Prostate gland (tissue), 2 donors: ENCODE measurements at regions not wholly inside any gene's neighbourhood (a gene's known extent, or its start where the extent isn't known, plus 50 kb on each side); places are given as distances from the start of the nearest gene placed in this dataset.

Experiments used
- DNase-seq: peaks from one replicate; pipeline ENCODE4 v3.0.0-alpha.2; 2019; ENCODE audit warnings: low spot score
- H3K27ac ChIP-seq, 2 donors: fragments of 200-600 bp; sonication (generic); 2 replicates each; pipeline ENCODE4 v1.5.1; 2017 to 2019
- H3K27me3 ChIP-seq: fragments of 200-600 bp; sonication (generic); replicated peaks from 2 replicates; pipeline ENCODE4 v1.5.1; 2019; ENCODE audit not compliant: insufficient read depth
- H3K36me3 ChIP-seq, 2 donors: fragments of 200-600 bp; sonication (generic); 1 replicate in 1 of 2; 2 replicates in 1 of 2; pipeline versions ENCODE4 v1.5.1 to v1.8.1; 2017 to 2019
- H3K4me1 ChIP-seq: fragments of 200-600 bp; sonication (generic); replicated peaks from 2 replicates; pipeline ENCODE4 v1.5.1; 2019
- H3K4me3 ChIP-seq, 2 donors: fragments of 200-600 bp; sonication (generic); 2 replicates each; pipeline ENCODE4 v1.5.1; 2017 to 2019
- H3K9me3 ChIP-seq: fragments of 200-600 bp; sonication (generic); 2 replicates; pipeline ENCODE4 v1.5.1; 2017
- CTCF ChIP-seq, 4 experiments: fragments of 200-600 bp in 2 of 4; fragments of 450-650 bp in 2 of 4; sonication (generic) in 2 of 4; IDR thresholded peaks; 1 replicate in 3 of 4; 2 replicates in 1 of 4; pipeline ENCODE4 v1.5.1; 2016 to 2019; ENCODE audit warnings: antibody characterized with exemption in 4 of 4, mild to moderate bottlenecking in 2 of 4, moderate library complexity in 2 of 4
- POLR2A ChIP-seq: fragments of 450-650 bp; IDR thresholded peaks from one replicate; pipeline ENCODE4 v1.6.1; 2016; ENCODE audit warnings: antibody characterized with exemption, mild to moderate bottlenecking
- POLR2AphosphoS5 ChIP-seq: sonication (generic); formaldehyde crosslinking; IDR thresholded peaks from one replicate; pipeline ENCODE4 v1.6.1; 2017; ENCODE audit warnings: antibody characterized with exemption
- WGBS: methylation state at CpG from one replicate; pipeline ENCODE4 v1.1.5; 2018; 5-methylcytosine and 5-hydroxymethylcytosine counted together
- intact Hi-C: fragments of 100-400 bp; cut with DNase I; formaldehyde crosslinking; loops from one replicate; pipeline ENCODE4 v1.14.2; 2022

DNA sequence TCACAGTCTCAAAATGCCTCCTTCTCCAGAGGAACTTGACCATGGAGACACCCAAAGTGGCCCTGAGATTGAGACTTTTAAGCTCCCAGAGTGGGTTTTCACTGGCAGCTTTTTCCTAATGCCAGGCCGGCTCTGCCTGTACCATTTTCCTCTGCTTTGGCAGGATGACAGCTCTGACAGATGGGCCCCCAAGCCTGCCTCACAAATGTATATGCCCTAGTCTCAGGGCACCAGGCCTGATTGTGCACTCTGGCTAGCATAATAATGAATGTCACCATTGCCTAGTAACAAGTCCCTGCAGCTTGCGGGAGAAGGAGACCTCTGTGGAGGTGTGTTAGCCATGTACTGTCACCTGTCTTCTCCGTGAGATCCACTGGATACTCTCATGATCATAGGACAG lies 772.8 kb upstream of the TSPY4 start:
- Histone ChIP-seq H3K27me3 (no peaks in the 10 kb centered on the region), H3K4me3 (no peak overlapping the region), H3K9me3 (no peaks in the 10 kb centered on the region), H3K36me3 (no peaks in the 10 kb centered on the region), H3K27ac (no peak overlapping the region), H3K4me1 (no peaks in the 10 kb centered on the region)
- DNase-seq, result no peak
- intact Hi-C loops, result no loop called here
- TF ChIP-seq POLR2AphosphoS5, result no peak
- no peak for TF ChIP-seq CTCF (IDR thresholded peaks at IDR 0.05)
- no peak for TF ChIP-seq POLR2A
- 96% methylated on average over 3 of the region's 3 CpGs for WGBS

DNA sequence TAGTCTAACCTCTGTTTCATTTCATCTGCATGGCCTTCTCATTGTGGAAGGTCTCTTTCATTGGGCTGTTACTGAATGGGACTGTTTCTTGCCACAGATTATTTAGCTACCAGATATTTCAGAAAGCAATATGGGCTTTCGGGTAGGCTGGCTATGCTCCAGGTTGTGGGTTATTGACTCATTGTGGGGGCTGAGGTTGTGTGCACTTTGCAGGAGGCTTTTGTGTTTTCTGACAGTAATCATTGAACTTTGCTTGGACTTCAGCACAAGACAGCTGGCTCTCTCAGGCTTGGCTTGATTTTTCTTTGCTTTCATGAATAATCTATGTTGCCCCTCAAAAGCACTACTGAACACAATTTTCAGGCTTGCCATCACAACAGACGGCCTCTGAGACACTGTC lies 771.1 kb upstream of the TSPY4 start:
- H3K27ac ChIP-seq, result no peak overlapping the region
- intact Hi-C loops, result no loop called here
- no peaks in the 10 kb centered on the region for H3K36me3 ChIP-seq
- no peak overlapping the region for H3K4me3 ChIP-seq
- no peaks in the 10 kb centered on the region for H3K9me3 ChIP-seq
- WGBS, result 83% methylated on average over 2 of the region's 2 CpGs
- no peak for DNase-seq
- TF ChIP-seq POLR2A (no peak), POLR2AphosphoS5 (no peak), CTCF (IDR thresholded peaks at IDR 0.05) (no peak)
- H3K27me3 ChIP-seq, result no peaks in the 10 kb centered on the region
- no peaks in the 10 kb centered on the region for H3K4me1 ChIP-seq

- DNase-seq, result no peak
- Histone ChIP-seq H3K36me3 (no peaks in the 10 kb centered on the region), H3K27me3 (no peaks in the 10 kb centered on the region), H3K4me3 (no peak overlapping the region), H3K9me3 (no peaks in the 10 kb centered on the region), H3K27ac (no peak overlapping the region), H3K4me1 (no peaks in the 10 kb centered on the region)
- intact Hi-C loops, result no loop called here
- TF ChIP-seq POLR2AphosphoS5 (no peak), POLR2A (no peak), CTCF (IDR thresholded peaks at IDR 0.05) (no peak)
Measured at GRCh38 chrY:8570384-8570783, 766.9 kb upstream of the TSPY4 start.

DNA sequence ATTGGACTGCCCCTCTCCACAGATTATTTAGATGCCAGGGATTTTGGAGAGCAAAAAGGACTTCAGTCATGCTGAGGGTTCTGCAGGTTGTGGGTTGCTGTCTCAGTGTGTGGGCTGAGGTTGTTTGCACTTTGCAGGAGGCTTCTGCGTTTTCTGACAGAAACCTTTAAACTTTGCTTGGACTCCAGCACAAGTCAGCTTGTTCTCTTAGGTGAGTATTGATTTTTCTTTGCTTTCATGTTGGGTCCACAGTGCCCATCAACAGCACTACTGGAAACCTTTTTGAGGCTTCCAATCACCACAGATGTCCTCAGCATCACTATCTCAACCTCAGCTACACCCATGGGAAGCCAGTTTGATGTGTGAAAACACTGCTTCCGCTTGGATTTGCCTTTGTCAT lies 764.3 kb upstream of the TSPY4 start:
- intact Hi-C loops, result no loop called here
- TF ChIP-seq POLR2A, result no peak
- TF ChIP-seq CTCF (IDR thresholded peaks at IDR 0.05), result no peak
- TF ChIP-seq POLR2AphosphoS5, result no peak
- no peak overlapping the region for H3K27ac ChIP-seq
- no peak for DNase-seq
- H3K9me3 ChIP-seq, result no peaks in the 10 kb centered on the region
- no peaks in the 10 kb centered on the region for H3K36me3 ChIP-seq
- H3K27me3 ChIP-seq, result no peaks in the 10 kb centered on the region
- H3K4me1 ChIP-seq, result no peaks in the 10 kb centered on the region
- no peak overlapping the region for H3K4me3 ChIP-seq
- 64% methylated on average over 2 of the region's 2 CpGs for WGBS

- Histone ChIP-seq H3K27me3 (no peaks in the 10 kb centered on the region), H3K4me1 (no peaks in the 10 kb centered on the region), H3K9me3 (no peaks in the 10 kb centered on the region), H3K27ac (no peak overlapping the region), H3K36me3 (no peaks in the 10 kb centered on the region), H3K4me3 (no peak overlapping the region)
- no peak for DNase-seq
- 30% methylated on average over 1 of the region's 1 CpG for WGBS
- TF ChIP-seq POLR2AphosphoS5 (no peak), CTCF (IDR thresholded peaks at IDR 0.05) (no peak), POLR2A (no peak)
- intact Hi-C loops, result no loop called here
Measured at GRCh38 chrY:8582277-8582850, 754.9 kb upstream of the TSPY4 start.
